Type B pancreatic cell (in vitro differentiated cells): ENCODE measurements at regions not wholly inside any gene's neighbourhood (a gene's known extent, or its start where the extent isn't known, plus 50 kb on each side); places are given as distances from the start of the nearest gene placed in this dataset.

Source experiments
- DNase-seq: peaks from one replicate; pipeline ENCODE4 v3.0.0; 2021; ENCODE audit warnings: mixed read lengths; ENCODE audit not compliant: unreplicated experiment; ENCODE audit errors: extremely low spot score
- H3K27ac Mint-ChIP-seq: 2 replicates; pipeline ENCODE4 v1.8.0; 2021; ENCODE audit warnings: mild to moderate bottlenecking, mixed read lengths
- H3K27me3 Mint-ChIP-seq: 2 replicates; pipeline ENCODE4 v1.8.0; 2021; ENCODE audit warnings: mixed read lengths
- H3K36me3 Mint-ChIP-seq: 2 replicates; pipeline ENCODE4 v1.8.0; 2021; ENCODE audit warnings: mixed read lengths
- H3K4me1 Mint-ChIP-seq: one replicate; pipeline ENCODE4 v1.8.0; 2021; ENCODE audit warnings: mixed read lengths; ENCODE audit not compliant: unreplicated experiment
- H3K4me3 Mint-ChIP-seq: 2 replicates; pipeline ENCODE4 v1.8.0; 2021; ENCODE audit warnings: mild to moderate bottlenecking, mixed read lengths
- H3K9me3 Mint-ChIP-seq: 2 replicates; pipeline ENCODE4 v1.8.0; 2021; ENCODE audit warnings: mixed read lengths
- CTCF ChIP-seq: fragments of 200-600 bp; sonication (generic); conservative IDR thresholded peaks from 2 replicates; pipeline ENCODE4 v1.5.0; 2021; ENCODE audit warnings: antibody characterized with exemption, mild to moderate bottlenecking

- Mint-ChIP-seq H3K36me3 (no peaks in the 10 kb centered on the region), H3K27ac (no peak overlapping the region), H3K4me3 (no peak overlapping the region), H3K9me3 (no peaks in the 10 kb centered on the region), H3K27me3 (no peaks in the 10 kb centered on the region), H3K4me1 (peaks cover 5% of the 10 kb centered on the region)
- TF ChIP-seq CTCF, result no peak
- DNase-seq, result no peak
Observed at GRCh38 chr5:117266280-117266679, 691.7 kb upstream of the SEMA6A start.

- DNase-seq, result no peak
- Mint-ChIP-seq H3K36me3 (no peaks in the 10 kb centered on the region), H3K27ac (no peak overlapping the region), H3K4me1 (peaks cover 5% of the 10 kb centered on the region), H3K4me3 (no peak overlapping the region), H3K27me3 (no peaks in the 10 kb centered on the region), H3K9me3 (no peaks in the 10 kb centered on the region)
- no peak for TF ChIP-seq CTCF
Observed at GRCh38 chr5:117263231-117263630, 688.6 kb upstream of the SEMA6A start.

GRCh38 chr5:117262572-117263131 lies 688.0 kb upstream of the SEMA6A start:
- Mint-ChIP-seq H3K36me3 (no peaks in the 10 kb centered on the region), H3K9me3 (no peaks in the 10 kb centered on the region), H3K27me3 (no peaks in the 10 kb centered on the region), H3K4me1 (peaks cover 5% of the 10 kb centered on the region), H3K27ac (no peak overlapping the region), H3K4me3 (no peak overlapping the region)
- no peak for DNase-seq
- TF ChIP-seq CTCF, result no peak

GRCh38 chr5:117261948-117262571 lies 687.4 kb upstream of the SEMA6A start:
- no peaks in the 10 kb centered on the region for H3K27me3 Mint-ChIP-seq
- H3K9me3 Mint-ChIP-seq, result no peaks in the 10 kb centered on the region
- H3K4me3 Mint-ChIP-seq, result no peak overlapping the region
- no peak for TF ChIP-seq CTCF
- peaks cover 5% of the 10 kb centered on the region for H3K4me1 Mint-ChIP-seq
- H3K36me3 Mint-ChIP-seq, result no peaks in the 10 kb centered on the region
- no peak overlapping the region for H3K27ac Mint-ChIP-seq
- no peak for DNase-seq

GRCh38 chr5:117255211-117256027 lies 680.8 kb upstream of the SEMA6A start:
- peaks cover 6% of the 10 kb centered on the region for H3K4me1 Mint-ChIP-seq
- no peaks in the 10 kb centered on the region for H3K27me3 Mint-ChIP-seq
- no peak for DNase-seq
- no peak overlapping the region for H3K27ac Mint-ChIP-seq
- TF ChIP-seq CTCF, result no peak
- no peaks in the 10 kb centered on the region for H3K9me3 Mint-ChIP-seq
- H3K4me3 Mint-ChIP-seq, result no peak overlapping the region
- H3K36me3 Mint-ChIP-seq, result no peaks in the 10 kb centered on the region
